Mesodermal cell (in vitro differentiated cells): ENCODE measurements at regions not wholly inside any gene's neighbourhood (a gene's known extent, or its start where the extent isn't known, plus 50 kb on each side); places are given as distances from the start of the nearest gene placed in this dataset.

Source experiments
- H3K27ac ChIP-seq: 2 replicates; pipeline ENCODE4 v1.7.0; 2013; ENCODE audit warnings: mild to moderate bottlenecking, low read depth, low read length, moderate library complexity; ENCODE audit not compliant: severe bottlenecking
- H3K36me3 ChIP-seq: 2 replicates; pipeline ENCODE4 v1.7.1; 2013; ENCODE audit warnings: mild to moderate bottlenecking, low read length, moderate library complexity; ENCODE audit not compliant: control insufficient read depth, insufficient read depth
- H3K4me1 ChIP-seq: one replicate; pipeline ENCODE4 v1.7.1; 2013; ENCODE audit warnings: mild to moderate bottlenecking, low read length; ENCODE audit not compliant: insufficient read depth, control insufficient read depth, poor library complexity, severe bottlenecking
- H3K4me3 ChIP-seq: 2 replicates; pipeline ENCODE4 v1.7.0; 2013; ENCODE audit warnings: low read length, control low read depth, mild to moderate bottlenecking; ENCODE audit not compliant: insufficient read depth, poor library complexity, severe bottlenecking; ENCODE audit errors: extremely low read depth
- H3K9me3 ChIP-seq: 2 replicates; pipeline ENCODE4 v1.7.1; 2013; ENCODE audit warnings: mild to moderate bottlenecking, low read length, moderate library complexity; ENCODE audit not compliant: control insufficient read depth
- WGBS, 2 experiments: methylation state at CpG; one replicate each; pipeline ENCODE4 v1.1.5; 2013; ENCODE audit warnings: missing lambda C conversion rate in 2 of 2; ENCODE audit not compliant: insufficient coverage in 2 of 2; 5-methylcytosine and 5-hydroxymethylcytosine counted together

DNA sequence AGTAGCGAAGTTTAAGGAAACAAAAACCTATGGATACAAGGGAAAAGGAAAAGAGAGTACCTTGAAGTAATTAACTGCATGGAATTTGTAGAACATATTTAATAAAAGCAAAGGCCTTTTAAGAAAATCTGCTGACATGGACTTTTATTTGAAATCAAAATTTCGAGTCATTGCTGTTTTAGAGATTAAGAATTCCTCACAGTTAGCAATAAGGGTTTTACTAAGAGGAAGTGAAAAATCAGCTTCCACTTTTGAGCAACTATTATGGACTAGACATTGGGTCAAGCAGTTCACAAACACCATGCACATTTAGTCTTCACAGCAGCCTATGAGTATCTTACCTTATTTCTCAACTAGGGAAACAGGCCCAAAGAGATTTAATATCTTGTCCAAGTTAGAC is 876.3 kb downstream of the BCL11A start:
- Histone ChIP-seq H3K36me3 (no peaks in the 10 kb centered on the region), H3K4me1 (no peaks in the 10 kb centered on the region), H3K4me3 (no peak overlapping the region), H3K9me3 (no peaks in the 10 kb centered on the region), H3K27ac (no peak overlapping the region)
- no CpG with 5 or more reads among the region's 2 CpGs for WGBS, 2 experiments

DNA sequence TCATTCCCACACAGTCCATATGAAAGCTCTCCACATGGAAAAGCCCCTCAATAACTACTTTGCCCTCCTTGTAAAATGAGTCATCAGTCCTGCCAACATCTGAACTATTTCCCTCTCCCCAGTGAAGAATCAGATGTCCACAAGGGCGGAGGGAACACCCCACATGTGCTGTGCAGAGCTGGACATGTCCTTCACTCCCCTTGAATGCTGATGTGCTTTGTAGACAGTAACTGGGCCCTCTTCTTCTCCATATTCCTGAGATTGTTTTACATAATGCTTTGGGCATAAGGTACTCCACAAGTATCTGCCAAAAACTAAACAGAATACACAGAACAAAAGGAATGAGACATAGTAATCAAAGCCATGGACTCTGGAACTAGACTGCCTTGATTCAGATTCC is 879.4 kb downstream of the BCL11A start:
- no peak overlapping the region for H3K4me3 ChIP-seq
- H3K9me3 ChIP-seq, result no peaks in the 10 kb centered on the region
- WGBS, 2 experiments, result 88 to 100% methylated on average over 1 of the region's 1 CpG
- no peaks in the 10 kb centered on the region for H3K36me3 ChIP-seq
- no peaks in the 10 kb centered on the region for H3K4me1 ChIP-seq
- H3K27ac ChIP-seq, result no peak overlapping the region

DNA sequence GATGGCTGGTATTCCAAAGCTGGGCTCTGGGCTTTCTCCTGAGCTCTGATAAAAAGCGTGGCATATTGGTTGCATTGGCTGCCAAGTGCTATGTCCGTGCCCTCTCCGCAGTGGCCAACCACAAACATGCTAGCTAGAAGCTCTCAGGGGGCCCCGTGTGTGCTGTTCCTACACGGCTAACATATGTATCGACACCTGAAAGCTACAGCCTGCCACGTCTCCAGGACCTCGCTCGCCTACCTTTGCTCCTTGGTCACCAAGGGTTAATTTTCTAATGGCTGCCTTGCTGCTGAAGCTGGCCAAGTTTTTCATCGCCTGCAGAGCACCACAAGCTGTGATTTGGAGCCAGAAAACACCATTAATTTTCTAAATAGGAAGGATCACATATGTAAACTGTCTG is 888.4 kb downstream of the BCL11A start:
- 86 to 91% methylated on average over 9 to 10 of the region's 10 CpGs for WGBS, 2 experiments

DNA sequence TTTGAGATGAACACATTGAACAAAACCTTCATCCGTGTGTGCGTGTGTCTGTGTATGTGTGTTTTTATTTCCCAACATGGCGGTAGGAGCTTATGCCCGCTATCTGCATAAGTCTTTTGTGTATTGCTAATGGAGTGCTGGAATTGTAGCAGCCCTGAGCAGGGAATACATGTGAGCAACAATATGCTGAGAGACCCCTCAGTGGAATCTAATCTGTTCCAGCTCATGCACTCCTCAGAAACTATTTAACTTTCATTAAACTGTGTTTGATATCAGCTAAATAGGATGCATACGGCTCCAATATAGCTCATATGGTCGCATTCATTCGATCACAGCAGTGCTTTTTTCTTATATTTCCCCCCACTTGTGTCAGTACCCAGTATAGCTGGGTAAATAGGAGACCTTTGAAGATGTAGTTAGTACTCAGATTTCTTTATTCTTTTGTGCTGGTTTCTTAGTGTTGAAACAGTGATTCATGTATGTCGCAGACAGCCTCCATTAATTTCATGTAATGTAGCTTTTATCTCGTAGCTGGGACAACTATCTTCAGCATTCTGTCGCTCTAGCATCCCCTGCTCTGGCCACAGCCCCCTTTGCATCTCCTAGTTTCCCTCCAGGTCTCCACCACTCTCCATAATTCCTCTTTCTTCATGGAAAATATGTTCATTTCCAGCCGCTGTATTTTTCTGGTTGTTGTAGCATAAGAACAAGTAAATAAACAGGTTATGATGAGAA is 891.2 kb downstream of the BCL11A start:
- Histone ChIP-seq H3K4me3 (no peak overlapping the region), H3K27ac (no peak overlapping the region), H3K36me3 (no peaks in the 10 kb centered on the region), H3K4me1 (no peaks in the 10 kb centered on the region), H3K9me3 (no peaks in the 10 kb centered on the region)
- 88 to 93% methylated on average over 6 of the region's 11 CpGs for WGBS, 2 experiments

More for the DNA sequence above, 888.4 kb downstream of the BCL11A start:
- no peak overlapping the region for H3K4me3 ChIP-seq
- no peaks in the 10 kb centered on the region for H3K4me1 ChIP-seq
- no peaks in the 10 kb centered on the region for H3K36me3 ChIP-seq
- no peaks in the 10 kb centered on the region for H3K9me3 ChIP-seq
- H3K27ac ChIP-seq, result no peak overlapping the region

DNA sequence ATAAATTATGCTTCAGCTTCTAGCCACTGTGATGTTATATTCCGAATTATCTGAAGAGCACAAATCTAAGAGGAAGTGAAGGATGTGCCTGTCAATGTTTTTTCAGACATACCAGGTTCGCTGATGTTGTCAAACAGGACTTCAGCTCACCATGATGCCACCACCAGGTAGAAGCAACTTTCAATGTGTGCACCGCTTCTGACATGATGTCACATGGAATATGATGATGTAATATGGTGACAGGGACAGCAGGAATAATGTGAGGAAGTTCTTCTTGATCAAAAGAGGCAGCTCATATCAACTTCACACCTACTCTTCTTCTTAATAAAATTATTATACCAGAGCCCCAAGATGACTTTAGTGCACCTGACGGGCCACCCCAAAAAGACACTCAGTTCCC is 893.2 kb downstream of the BCL11A start:
- no peak overlapping the region for H3K4me3 ChIP-seq
- no peaks in the 10 kb centered on the region for H3K36me3 ChIP-seq
- WGBS, 2 experiments, result 80 to 100% methylated on average over 1 of the region's 4 CpGs

DNA sequence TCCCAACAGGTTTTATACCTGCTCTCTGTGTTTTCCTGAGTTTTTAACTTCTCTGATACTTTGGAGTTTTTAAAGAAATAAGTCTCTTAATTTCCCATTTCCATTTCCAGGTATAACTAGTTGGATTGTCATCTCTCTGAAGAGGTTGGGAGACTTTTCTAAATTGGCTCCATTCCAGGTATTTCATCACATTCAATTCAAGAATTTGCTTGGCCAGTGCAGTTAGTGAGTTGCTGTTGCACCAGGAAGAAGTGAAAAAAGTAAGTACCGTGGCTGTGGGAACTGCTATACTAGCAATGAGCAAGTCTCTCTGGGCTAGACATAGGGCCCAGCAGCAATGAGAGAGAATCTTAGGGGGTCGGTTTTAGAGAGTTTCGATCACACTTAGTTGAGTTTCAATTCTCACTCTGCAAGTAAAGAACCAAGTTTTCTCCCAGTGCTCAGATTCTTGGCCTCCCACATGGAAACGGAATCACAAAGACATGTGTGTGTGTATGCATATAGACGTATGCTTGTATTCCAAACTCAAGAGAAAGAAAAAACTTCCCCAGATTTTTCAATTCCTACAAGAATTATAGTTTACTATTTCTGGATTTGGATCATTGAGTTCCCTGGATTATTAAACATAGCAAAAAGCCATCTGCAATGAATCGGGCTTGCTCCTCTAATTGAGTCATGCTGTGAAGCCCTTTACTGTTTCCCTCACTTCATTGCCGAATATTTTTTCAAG is 894.4 kb downstream of the BCL11A start:
- H3K27ac ChIP-seq, result no peak overlapping the region
- H3K4me3 ChIP-seq, result no peak overlapping the region
- no peaks in the 10 kb centered on the region for H3K4me1 ChIP-seq
- H3K36me3 ChIP-seq, result no peaks in the 10 kb centered on the region
- WGBS, 2 experiments, result 78 to 100% methylated on average over 1 to 3 of the region's 7 CpGs
- no peaks in the 10 kb centered on the region for H3K9me3 ChIP-seq

More for the DNA sequence above, 893.2 kb downstream of the BCL11A start:
- Histone ChIP-seq H3K27ac (no peak overlapping the region), H3K4me1 (no peaks in the 10 kb centered on the region), H3K9me3 (no peaks in the 10 kb centered on the region)

DNA sequence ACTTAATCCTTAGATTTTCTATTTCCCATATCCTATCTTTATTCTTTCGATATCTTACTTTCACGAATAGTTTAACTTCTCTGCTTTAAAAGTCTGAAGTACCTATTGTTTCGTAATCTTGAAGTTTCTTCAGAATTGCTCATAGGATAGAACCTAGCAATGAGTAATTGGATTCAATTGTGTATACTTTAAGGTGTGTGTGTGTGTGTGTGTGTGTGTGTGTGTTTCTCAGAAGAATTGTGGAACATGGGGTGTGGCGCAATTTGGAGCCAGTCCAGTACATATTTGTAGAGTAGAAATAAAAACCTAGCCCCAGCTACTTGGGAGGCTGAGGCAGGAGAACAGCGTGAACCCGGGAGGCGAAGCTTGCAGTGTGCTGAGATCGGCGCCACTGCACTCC is 897.6 kb downstream of the BCL11A start:
- Histone ChIP-seq H3K4me1 (no peaks in the 10 kb centered on the region), H3K4me3 (no peak overlapping the region), H3K9me3 (no peaks in the 10 kb centered on the region), H3K36me3 (no peaks in the 10 kb centered on the region), H3K27ac (no peak overlapping the region)
- 94 to 100% methylated on average over 1 to 8 of the region's 9 CpGs for WGBS, 2 experiments

DNA sequence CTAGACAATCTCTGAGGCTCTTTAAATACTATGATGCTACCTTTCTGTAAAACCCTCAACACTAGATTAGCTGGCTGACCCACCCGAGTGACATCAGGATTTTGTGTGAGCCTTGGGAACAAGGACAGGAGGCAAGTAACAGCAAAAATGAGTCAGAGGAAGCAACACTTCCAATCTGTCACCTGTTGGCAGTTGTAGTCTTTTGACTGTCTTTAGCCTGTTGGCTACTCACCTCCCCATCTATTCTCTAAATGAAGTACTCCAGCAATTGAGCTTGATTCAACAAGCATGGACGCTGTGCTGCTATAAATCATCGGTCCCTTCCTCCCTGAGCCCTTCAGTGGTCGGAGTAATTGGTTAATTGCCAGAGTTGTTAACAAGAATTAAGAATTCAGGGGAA is 898.7 kb downstream of the BCL11A start:
- Histone ChIP-seq H3K4me1 (no peaks in the 10 kb centered on the region), H3K4me3 (no peak overlapping the region), H3K36me3 (no peaks in the 10 kb centered on the region), H3K9me3 (no peaks in the 10 kb centered on the region), H3K27ac (no peak overlapping the region)
- 88 to 89% methylated on average over 1 to 2 of the region's 4 CpGs for WGBS, 2 experiments

DNA sequence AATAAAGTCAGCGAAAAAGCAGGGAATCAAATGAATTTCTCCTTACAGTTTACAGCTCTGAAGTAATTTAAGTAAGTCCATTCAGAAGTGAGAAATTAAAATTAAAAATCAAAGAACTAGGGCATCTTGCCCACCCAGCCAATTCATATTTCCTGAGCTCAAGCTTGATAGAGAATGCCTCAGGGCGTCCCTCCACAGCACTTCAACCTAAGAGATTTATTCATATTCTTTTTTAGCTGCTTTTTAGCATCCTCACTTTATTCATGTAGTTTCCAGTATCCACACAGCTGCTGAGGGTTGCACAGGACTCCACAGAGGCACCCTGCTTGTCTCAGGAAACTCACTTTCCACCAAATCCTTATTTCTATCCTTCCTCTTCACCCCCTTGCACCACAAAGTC is 900.3 kb downstream of the BCL11A start:
- no peaks in the 10 kb centered on the region for H3K9me3 ChIP-seq
- no peak overlapping the region for H3K4me3 ChIP-seq
- H3K27ac ChIP-seq, result no peak overlapping the region
- H3K4me1 ChIP-seq, result no peaks in the 10 kb centered on the region
- no peaks in the 10 kb centered on the region for H3K36me3 ChIP-seq
- 70 to 90% methylated on average over 1 to 2 of the region's 2 CpGs for WGBS, 2 experiments

DNA sequence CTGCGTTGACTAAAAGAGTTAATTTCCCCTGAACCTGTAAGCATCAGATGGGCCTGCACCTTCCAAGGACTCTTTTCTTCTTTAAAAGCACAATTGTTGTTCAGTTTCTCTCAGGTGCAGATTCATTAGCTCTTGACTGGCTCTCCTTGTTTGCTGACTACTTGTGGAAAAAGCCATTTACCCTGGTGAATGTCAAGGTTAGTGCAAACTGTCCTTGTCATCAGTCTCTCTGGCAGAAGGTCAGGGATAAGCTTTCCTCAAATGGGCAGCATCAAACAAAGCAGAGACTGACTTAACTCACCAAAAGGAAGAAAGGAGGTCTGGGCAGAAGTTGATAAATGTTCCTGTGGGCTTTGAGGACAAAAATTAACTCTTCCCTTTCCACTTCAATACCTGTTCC is 922.7 kb downstream of the BCL11A start:
- no peaks in the 10 kb centered on the region for H3K9me3 ChIP-seq
- H3K36me3 ChIP-seq, result no peaks in the 10 kb centered on the region
- no peaks in the 10 kb centered on the region for H3K4me1 ChIP-seq
- H3K4me3 ChIP-seq, result no peak overlapping the region
- H3K27ac ChIP-seq, result no peak overlapping the region
- WGBS, 2 experiments, result 75% methylated on average over 1 of the region's 1 CpG; no CpG with 5 or more reads in 1 of the 2 experiments

DNA sequence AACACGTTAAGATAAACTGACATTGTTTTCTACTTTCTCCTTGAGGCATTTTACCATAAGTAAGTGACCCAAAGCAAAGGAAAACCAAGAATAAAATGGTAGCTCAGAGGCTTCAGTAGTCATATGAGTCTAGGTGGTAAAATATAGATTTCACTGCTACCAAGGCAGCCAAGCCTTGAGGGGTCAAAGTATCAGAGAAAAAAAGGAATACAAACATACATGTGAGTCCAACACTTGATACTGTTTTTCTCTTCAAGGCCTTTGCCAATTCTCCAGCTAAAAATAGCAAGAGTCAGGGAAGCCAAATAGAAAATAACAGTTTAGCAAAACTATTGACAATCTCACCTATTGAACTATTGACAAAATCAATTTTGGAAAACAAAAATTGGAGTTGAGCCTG is 925.9 kb downstream of the BCL11A start:
- Histone ChIP-seq H3K4me1 (no peaks in the 10 kb centered on the region), H3K9me3 (no peaks in the 10 kb centered on the region), H3K27ac (no peak overlapping the region), H3K36me3 (no peaks in the 10 kb centered on the region), H3K4me3 (no peak overlapping the region)
- WGBS, 2 experiments, result 80% methylated on average over 1 of the region's 1 CpG; no CpG with 5 or more reads in 1 of the 2 experiments
